Endothelial cell of hepatic sinusoid (primary cell): ENCODE measurements at regions not wholly inside any gene's neighbourhood (a gene's known extent, or its start where the extent isn't known, plus 50 kb on each side); places are given as distances from the start of the nearest gene placed in this dataset.
"Not testable (repeated sequence)": the region's sequence is repeated elsewhere in the genome, so short reads cannot be mapped to it uniquely, and the experiment has no call there.

Experiments
- in situ Hi-C: cut with HindIII; loops from 2 replicates; pipeline ENCODE4 v1.10.0; 2017; ENCODE audit warnings: low sequenced_read_pairs

GRCh38 chr6:11851387-11851786 lies 72.8 kb upstream of the ADTRP start:
- in situ Hi-C loops: no loop called here

DNA sequence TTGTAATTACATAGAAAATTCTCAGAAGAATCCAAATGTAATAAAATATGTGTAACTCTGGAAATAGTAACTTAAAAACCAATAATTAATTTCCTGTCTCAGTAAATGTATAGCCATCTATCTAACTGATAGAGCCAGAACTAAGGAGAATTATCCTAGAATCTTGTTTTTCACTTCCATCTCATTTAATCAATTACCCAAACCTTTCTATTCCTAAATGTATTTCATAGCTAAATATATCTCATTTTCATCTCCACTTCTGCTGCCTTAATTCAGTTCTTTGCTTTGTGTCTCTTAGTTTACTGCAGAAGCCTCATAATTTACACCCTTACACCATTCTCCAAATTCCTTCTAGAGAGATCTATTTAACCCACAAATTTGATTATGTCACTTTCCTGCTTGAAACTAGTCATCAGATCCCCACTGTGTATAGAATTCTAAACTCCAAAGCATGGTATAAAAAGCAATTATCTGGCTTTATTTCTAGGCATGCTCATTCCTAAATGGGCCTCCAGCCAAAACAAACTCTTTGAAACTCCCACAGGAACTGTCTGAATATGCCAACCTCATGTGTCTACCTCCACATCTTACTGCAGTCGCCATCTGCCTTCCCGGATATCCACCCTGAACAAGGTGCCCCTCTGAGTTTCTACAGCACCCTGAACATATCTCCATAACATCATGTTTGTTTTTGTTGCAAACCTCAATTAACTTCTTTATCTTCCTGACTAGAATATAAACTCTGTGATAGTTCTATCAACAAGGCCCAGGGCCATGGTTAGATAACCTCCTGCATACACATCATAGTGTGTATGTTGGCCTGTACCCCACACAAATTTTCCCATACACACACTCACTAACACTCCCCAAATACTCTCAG lies 70.5 kb upstream of the ADTRP start:
- in situ Hi-C loops: no loop called here

DNA sequence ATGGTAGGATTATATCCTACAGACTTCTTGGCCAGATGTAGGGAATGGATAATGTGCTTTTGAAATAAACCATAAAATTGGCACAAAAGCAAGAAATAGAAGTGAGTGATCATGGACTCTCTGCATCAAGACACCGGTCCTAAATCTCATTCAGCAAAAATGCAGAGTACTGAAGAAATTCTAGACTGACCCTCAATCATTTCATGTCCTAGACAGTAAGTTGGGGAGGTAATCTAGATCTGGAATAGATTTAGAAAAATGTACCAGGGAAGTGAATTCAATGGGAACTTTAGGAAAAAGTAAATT lies 69.7 kb upstream of the ADTRP start:
- in situ Hi-C loops: no loop called here

DNA sequence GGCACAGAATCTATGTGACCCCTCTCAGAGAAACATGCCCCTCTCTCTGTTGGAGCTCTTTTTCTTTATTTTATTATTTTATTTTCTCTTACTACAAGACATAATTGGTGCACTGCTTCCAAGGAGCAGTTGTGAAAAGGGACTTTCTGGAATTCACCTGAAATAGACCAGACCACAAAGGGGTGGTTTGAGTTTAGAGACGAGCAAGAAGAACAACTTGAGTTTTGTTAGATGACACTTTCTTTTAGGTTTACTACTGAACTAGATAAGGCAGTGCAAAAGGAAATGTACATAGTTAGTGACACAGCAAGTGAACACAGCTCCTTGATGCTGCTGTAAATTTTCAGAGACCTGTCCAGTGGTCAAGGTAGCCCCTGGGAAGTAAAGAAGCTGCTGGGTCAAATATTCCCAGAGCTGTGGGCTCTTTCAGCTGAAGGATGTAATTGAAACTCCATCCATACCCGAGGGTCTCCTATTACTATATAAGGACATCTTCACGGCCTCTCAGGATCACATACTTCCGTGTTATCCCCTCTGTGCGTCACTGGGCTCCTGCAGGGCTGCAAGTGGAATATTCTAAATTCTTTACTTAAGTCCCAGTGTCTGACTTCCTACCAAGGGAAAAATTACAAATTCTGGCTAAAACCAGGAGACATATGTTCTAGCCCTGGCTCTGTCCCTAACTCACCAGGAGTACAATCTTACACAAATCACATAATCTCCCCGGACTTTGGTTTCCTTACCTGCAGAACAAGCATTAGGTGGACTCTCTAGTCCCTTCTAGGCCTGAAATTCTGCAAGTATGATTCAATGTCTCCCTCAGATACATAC lies 69.1 kb upstream of the ADTRP start:
- in situ Hi-C loops: no loop called here

- in situ Hi-C loops: not testable (repeated sequence)
These were observed 68.5 kb upstream of the ADTRP start for GRCh38 chr6:11847068-11847467.

- in situ Hi-C loops: no loop called here
These were observed 67.3 kb upstream of the ADTRP start for GRCh38 chr6:11845664-11846577.

- in situ Hi-C loops: not testable (repeated sequence)
These were observed 64.2 kb upstream of the ADTRP start for GRCh38 chr6:11842795-11843194.

GRCh38 chr6:11835065-11835464 lies 56.5 kb upstream of the ADTRP start:
- in situ Hi-C loops: no loop called here

DNA sequence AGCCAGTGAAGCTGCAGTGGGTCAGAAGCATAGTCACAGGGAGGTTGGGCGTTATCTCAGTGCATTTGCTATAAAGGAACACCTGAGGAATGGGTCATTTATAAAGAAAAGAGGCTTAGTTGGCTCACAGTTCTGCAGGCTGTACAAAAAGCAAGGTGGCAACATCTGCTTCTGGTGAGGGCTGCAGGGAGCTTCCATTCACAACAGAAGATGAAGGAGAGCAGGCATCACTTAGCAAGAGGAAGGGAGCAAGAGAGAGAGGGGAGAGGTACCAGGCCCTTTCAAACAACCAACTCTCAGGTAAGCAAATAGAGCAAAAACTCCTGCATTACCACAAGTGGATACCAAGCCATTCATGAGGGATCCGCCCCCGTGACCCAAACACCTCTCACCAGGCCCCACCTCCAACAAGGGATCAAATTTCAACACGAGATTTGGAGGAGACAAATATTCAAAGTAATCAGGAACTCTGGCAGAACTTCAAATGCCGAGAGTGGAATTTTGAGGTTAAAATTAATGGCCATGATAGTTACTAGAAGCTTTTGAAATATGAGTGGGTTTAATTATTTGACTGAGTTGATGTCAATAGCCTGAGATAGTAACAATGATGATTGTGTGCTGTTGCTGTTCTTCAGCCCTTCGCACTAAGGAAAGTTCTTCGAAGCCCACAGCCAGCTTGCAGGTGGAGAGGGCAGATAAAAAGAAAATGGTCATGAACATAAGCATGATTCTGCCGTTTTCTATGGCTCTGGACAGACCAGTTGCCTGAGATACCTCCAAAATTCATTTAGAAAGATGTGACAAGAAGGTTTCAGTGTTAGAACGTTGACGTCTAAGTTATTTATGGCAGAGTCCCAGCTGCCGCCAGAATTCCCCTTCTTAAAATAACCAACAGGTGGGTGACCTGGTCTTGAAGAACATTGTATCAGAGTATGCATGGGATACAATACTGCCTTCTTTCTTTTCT lies 55.3 kb upstream of the ADTRP start:
- in situ Hi-C loops: no loop called here

GRCh38 chr6:11831653-11832052 lies 53.0 kb upstream of the ADTRP start:
- in situ Hi-C loops: no loop called here

- in situ Hi-C loops: no loop called here
These were observed 51.9 kb upstream of the ADTRP start for GRCh38 chr6:11830520-11830919.

DNA sequence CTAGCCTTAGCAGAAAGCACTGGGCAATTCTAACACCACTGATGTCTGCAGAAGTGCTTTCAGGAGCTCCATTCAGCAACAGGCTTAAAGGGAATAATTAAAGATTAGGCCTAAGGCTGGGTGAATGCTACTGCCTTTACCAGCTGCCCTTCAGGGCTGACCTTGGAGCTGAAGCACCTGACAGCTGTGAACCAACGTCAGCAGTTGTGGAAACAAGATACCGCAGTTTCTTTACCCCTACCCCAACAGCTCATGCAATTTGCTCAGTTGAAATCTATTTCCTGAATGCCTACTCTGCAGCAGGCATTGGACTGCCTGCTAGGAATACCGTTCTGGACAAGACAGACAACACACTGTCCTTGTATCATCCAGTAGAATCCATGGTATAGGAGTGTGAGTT lies 51.5 kb upstream of the ADTRP start:
- in situ Hi-C loops: no loop called here

- in situ Hi-C loops: no loop called here
These were observed 49.8 kb upstream of the ADTRP start for GRCh38 chr6:11828262-11828870.
